K562 (cell line): ENCODE measurements at regions not wholly inside any gene's neighbourhood (a gene's known extent, or its start where the extent isn't known, plus 50 kb on each side); places are given as distances from the start of the nearest gene placed in this dataset.

Experiments used
- ATAC-seq: fragments of 200-7000 bp; cut with Tn5 transposase; 3 replicates; pipeline ENCODE4 v1.9.1; 2020; ENCODE audit warnings: moderate library complexity
- BruUV-seq: library from RNA; stranded (reverse); fragments of 400-500 nt; replicated peaks from 2 replicates; lab custom pipeline; 2021; lab: Mats Ljungman, UMichigan
- CTCF ChIA-PET: fragments of 300-600 bp; formaldehyde crosslinking; extraction: SDS; loops from one replicate; lab custom pipeline; 2021; ENCODE audit warnings: low intra/inter-chr PET ratio; lab: Yijun Ruan, JAX
- POLR2A ChIA-PET: fragments of 300-600, 350-650 bp; sonication (Branson Sonifier 250); formaldehyde crosslinking; extraction: SDS; loops from one replicate; lab custom pipeline; 2021; ENCODE audit warnings: antibody characterized with exemption, inconsistent platforms; lab: Yijun Ruan, JAX
- DNase-seq, 4 experiments: peaks; one replicate each; pipeline versions ENCODE4 v3.0.0 to v3.0.0-alpha.2; 2011 to 2018; ENCODE audit warnings: low spot score in 3 of 4, mixed read lengths in 3 of 4; ENCODE audit errors: extremely low read depth in 1 of 4
- FAIRE-seq: peaks from 2 replicates; lab custom pipeline; 2011; peaks lifted over from hg19 to GRCh38; lab: Jason Lieb, UNC
- H2AFZ ChIP-seq: 2 replicates; pipeline ENCODE4 v1.6.0; 2011; ENCODE audit warnings: low read depth, low read length, control low read depth, inconsistent platforms
- H3K27ac ChIP-seq: fragments of 200-600 bp; 3 replicates; pipeline ENCODE4 v1.8.0; 2011; ENCODE audit warnings: low read depth, mild to moderate bottlenecking, control low read depth, inconsistent platforms, low read length, moderate library complexity, mixed read lengths; ENCODE audit errors: extremely low read depth
- H3K27me3 ChIP-seq, 2 experiments: fragments of 300-600 bp in 1 of 2; 2 replicates in 1 of 2; 3 replicates in 1 of 2; pipeline versions ENCODE4 v1.6.0 to v1.8.0; 2011; ENCODE audit warnings: inconsistent platforms in 2 of 2, low read length in 2 of 2, mild to moderate bottlenecking in 1 of 2, mixed read lengths in 1 of 2, moderate library complexity in 1 of 2; ENCODE audit not compliant: control insufficient read depth in 2 of 2, insufficient read depth in 2 of 2
- H3K36me3 ChIP-seq: fragments of 300-600 bp; 3 replicates; pipeline ENCODE4 v1.8.0; 2011; ENCODE audit warnings: mild to moderate bottlenecking, low read length, inconsistent platforms; ENCODE audit not compliant: control insufficient read depth, insufficient read depth
- H3K4me1 ChIP-seq, 2 experiments: fragments of 200-600 bp in 1 of 2; replicated peaks in 1 of 2; 2 replicates in 1 of 2; 3 replicates in 1 of 2; pipeline versions ENCODE4 v1.5.1 to v1.8.0; 2011; ENCODE audit warnings: inconsistent platforms in 2 of 2, low read length in 2 of 2, mild to moderate bottlenecking in 1 of 2, mixed read lengths in 1 of 2, moderate library complexity in 1 of 2; ENCODE audit not compliant: control insufficient read depth in 2 of 2, insufficient read depth in 2 of 2
- H3K4me2 ChIP-seq: 2 replicates; pipeline ENCODE4 v1.6.1; 2011; ENCODE audit warnings: low read length, control low read depth, inconsistent platforms, mixed read lengths; ENCODE audit not compliant: insufficient read depth
- H3K4me3 ChIP-seq: fragments of 200-600 bp; sonication (generic), shearing (Covaris generic); 2 replicates; pipeline ENCODE4 v1.5.1; 2016; ENCODE audit warnings: control low read depth, inconsistent platforms
- H3K79me2 ChIP-seq: fragments of 200-600 bp; 3 replicates; pipeline ENCODE4 v1.8.0; 2011; ENCODE audit warnings: low read length, inconsistent platforms; ENCODE audit not compliant: control insufficient read depth, insufficient read depth
- H3K9ac ChIP-seq, 2 experiments: 2 replicates each; pipeline versions ENCODE4 v1.6.0 to v1.6.1; 2011; ENCODE audit warnings: low read depth in 2 of 2, low read length in 2 of 2, control low read depth in 1 of 2, inconsistent platforms in 1 of 2, mild to moderate bottlenecking in 1 of 2, mixed read lengths in 1 of 2; ENCODE audit not compliant: insufficient read depth in 1 of 2
- H3K9me1 ChIP-seq: one replicate; pipeline ENCODE4 v1.6.0; 2011; ENCODE audit warnings: inconsistent platforms, mild to moderate bottlenecking, low read length, moderate library complexity; ENCODE audit not compliant: control insufficient read depth, insufficient read depth
- H3K9me3 ChIP-seq: replicated peaks from 2 replicates; pipeline ENCODE4 v1.5.1; 2011; ENCODE audit warnings: low read depth, low read length, inconsistent platforms; ENCODE audit not compliant: control insufficient read depth, insufficient read depth
- H4K20me1 ChIP-seq: replicated peaks from 2 replicates; pipeline ENCODE4 v1.6.1; 2011; ENCODE audit warnings: low read length, inconsistent platforms, mixed read lengths; ENCODE audit not compliant: control insufficient read depth, insufficient read depth
- ADNP ChIP-seq: fragments of 200-800 bp; sonication (Bioruptor generic); IDR thresholded peaks from 2 replicates; pipeline ENCODE4 v1.6.1; 2016; ENCODE audit warnings: missing genetic modification characterization, missing compliant biosample characterization
- CEBPG ChIP-seq, 3 experiments: fragments of 200-800 bp in 1 of 3; sonication (Bioruptor generic) in 1 of 3; sonication (generic) in 1 of 3; formaldehyde crosslinking in 1 of 3; IDR thresholded peaks in 2 of 3; conservative IDR thresholded peaks in 1 of 3; 2 replicates each; pipeline versions ENCODE4 v1.6.1 to v1.8.0; 2016 to 2022; ENCODE audit warnings: missing compliant biosample characterization in 2 of 3, missing genetic modification characterization in 2 of 3, mild to moderate bottlenecking in 1 of 3, missing genetic modification reagents in 1 of 3
- IRF2 ChIP-seq: sonication (generic); formaldehyde crosslinking; IDR thresholded peaks from 2 replicates; pipeline ENCODE4 v1.8.1; 2022; ENCODE audit warnings: mild to moderate bottlenecking, missing genetic modification reagents
- ZNF584 ChIP-seq: fragments of 200-800 bp; sonication (Bioruptor generic); IDR thresholded peaks from 2 replicates; pipeline ENCODE4 v1.6.1; 2016; ENCODE audit warnings: low read depth, mild to moderate bottlenecking, missing genetic modification characterization, missing compliant biosample characterization
- WGBS: fragments of 100-300 bp; shearing (Covaris generic); methylation state at CpG from one replicate; pipeline ENCODE4 v1.1.6; 2016; ENCODE audit warnings: low coverage, mixed read lengths; ENCODE audit not compliant: insufficient coverage; ENCODE audit errors: missing lambda C conversion rate; 5-methylcytosine and 5-hydroxymethylcytosine counted together
- in situ Hi-C: fragments of 300-500 bp; cut with MboI; formaldehyde crosslinking; loops from 4 replicates; pipeline ENCODE4 v1.15.0; 2018; ENCODE audit warnings: inconsistent platforms, mixed read lengths
- intact Hi-C: fragments of 100-400 bp; cut with micrococcal nuclease; formaldehyde crosslinking; loops from 2 replicates; pipeline ENCODE4 v1.14.2; 2022
- TF ChIP-seq, protein P1 (sequence below): sonication (generic); formaldehyde crosslinking; IDR thresholded peaks from 2 replicates; pipeline ENCODE4 v1.8.0; 2022; ENCODE audit warnings: missing genetic modification reagents, mild to moderate bottlenecking, borderline replicate concordance

DNA sequence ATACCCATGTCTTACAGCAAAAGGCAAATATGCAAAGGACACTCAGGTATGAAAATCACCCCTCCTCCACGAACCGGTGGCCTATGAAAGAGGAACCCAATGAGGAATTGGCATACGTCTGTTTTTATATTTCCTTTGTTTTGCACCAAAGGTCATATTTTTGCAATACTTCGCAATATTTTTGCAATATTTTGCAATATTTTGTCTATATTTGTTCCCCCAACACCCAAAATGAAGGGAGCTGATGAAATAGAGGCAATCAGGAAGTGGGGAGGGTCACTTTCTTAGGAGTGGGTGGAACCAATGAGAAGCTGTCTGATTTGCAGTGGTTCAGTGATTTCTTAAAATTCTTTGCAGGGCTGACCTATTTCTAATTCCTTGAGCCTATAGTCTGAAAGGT, 296.8 kb upstream of the TSHZ2 start:
- ATAC-seq: no peak
- CTCF ChIA-PET: no interaction called here
- Histone ChIP-seq H3K9ac (no peak overlapping the region), H3K4me1 (no peaks in the 10 kb centered on the region), H3K4me3 (no peak overlapping the region), H3K27ac (no peak overlapping the region), H3K27me3 (no peaks in the 10 kb centered on the region), H3K79me2 (no peaks in the 10 kb centered on the region), H3K4me2 (no peak overlapping the region), H2AFZ (no peak overlapping the region), H3K9me3 (no peaks in the 10 kb centered on the region), H3K9me1 (no peaks in the 10 kb centered on the region), H3K36me3 (no peaks in the 10 kb centered on the region), H4K20me1 (no peaks in the 10 kb centered on the region)
- intact Hi-C loops (no loop called here), in situ Hi-C loops (no loop called here)
- no peak for FAIRE-seq
- no peak for TF ChIP-seq ADNP (tag)
- no peak for TF ChIP-seq CEBPG (CRISPR knock-in tag; IDR thresholded peaks at IDR 0.05)
- TF ChIP-seq CEBPG (tag; conservative IDR thresholded peaks at IDR 0.05 in 1 of 2, IDR thresholded peaks at IDR 0.05 in 1 of 2): peak; percentile 22 to 64; a peak in 3 of 4 replicates
- no TSS peak for BruUV-seq
- DNase-seq: no peak
- POLR2A ChIA-PET: interaction anchor here (0.8 kb wide), 1 partner anchor 22 kb away, joined by 3 read pairs; no protein-coding TSS in a partner anchor
- WGBS: 3% methylated on average over 4 of the region's 4 CpGs

DNA sequence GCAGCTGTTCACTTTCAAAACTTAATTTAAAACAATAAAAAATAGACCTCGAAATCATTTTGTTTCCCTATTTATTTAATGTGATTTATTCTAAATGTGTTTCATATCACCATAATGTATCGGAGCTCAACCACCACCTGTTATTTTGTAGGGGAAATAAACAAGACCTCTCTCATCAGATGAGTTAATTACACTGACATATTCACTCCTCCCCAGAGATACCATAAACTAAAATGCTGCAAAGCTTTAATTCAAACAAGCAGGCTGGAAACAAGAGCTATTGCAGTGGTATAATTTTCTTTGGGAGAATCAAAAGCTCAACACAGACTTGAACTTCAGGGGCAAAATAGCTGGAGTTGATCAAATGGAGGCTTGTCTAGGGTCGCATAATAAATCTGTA, 303.5 kb upstream of the TSHZ2 start:
- no peaks in the 10 kb centered on the region for H3K79me2 ChIP-seq
- H3K9ac ChIP-seq: no peak overlapping the region
- no peaks in the 10 kb centered on the region for H3K4me1 ChIP-seq
- no peak overlapping the region for H3K4me3 ChIP-seq
- TF ChIP-seq, protein P1, sequence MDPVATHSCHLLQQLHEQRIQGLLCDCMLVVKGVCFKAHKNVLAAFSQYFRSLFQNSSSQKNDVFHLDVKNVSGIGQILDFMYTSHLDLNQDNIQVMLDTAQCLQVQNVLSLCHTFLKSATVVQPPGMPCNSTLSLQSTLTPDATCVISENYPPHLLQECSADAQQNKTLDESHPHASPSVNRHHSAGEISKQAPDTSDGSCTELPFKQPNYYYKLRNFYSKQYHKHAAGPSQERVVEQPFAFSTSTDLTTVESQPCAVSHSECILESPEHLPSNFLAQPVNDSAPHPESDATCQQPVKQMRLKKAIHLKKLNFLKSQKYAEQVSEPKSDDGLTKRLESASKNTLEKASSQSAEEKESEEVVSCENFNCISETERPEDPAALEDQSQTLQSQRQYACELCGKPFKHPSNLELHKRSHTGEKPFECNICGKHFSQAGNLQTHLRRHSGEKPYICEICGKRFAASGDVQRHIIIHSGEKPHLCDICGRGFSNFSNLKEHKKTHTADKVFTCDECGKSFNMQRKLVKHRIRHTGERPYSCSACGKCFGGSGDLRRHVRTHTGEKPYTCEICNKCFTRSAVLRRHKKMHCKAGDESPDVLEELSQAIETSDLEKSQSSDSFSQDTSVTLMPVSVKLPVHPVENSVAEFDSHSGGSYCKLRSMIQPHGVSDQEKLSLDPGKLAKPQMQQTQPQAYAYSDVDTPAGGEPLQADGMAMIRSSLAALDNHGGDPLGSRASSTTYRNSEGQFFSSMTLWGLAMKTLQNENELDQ (CRISPR knock-in tag): no peak
- TF ChIP-seq IRF2 (CRISPR knock-in tag) (no peak), ZNF584 (CRISPR knock-in tag) (no peak)
- intact Hi-C loops: no loop called here
- BruUV-seq: no TSS peak
- 13% methylated on average over 3 of the region's 3 CpGs for WGBS
- H4K20me1 ChIP-seq: no peaks in the 10 kb centered on the region
- ChIA-PET CTCF (no interaction called here), POLR2A (no interaction called here)
- ATAC-seq (no peak), DNase-seq (no peak), FAIRE-seq (no peak)
- in situ Hi-C loops: no loop called here
- H2AFZ ChIP-seq: no peak overlapping the region
- H3K9me3 ChIP-seq: no peaks in the 10 kb centered on the region
- H3K27ac ChIP-seq: no peak overlapping the region
- H3K4me2 ChIP-seq: no peak overlapping the region
- no peaks in the 10 kb centered on the region for H3K27me3 ChIP-seq
- no peaks in the 10 kb centered on the region for H3K9me1 ChIP-seq
- H3K36me3 ChIP-seq: no peaks in the 10 kb centered on the region
